CD14-positive monocyte (primary cell): ENCODE measurements at regions not wholly inside any gene's neighbourhood (a gene's known extent, or its start where the extent isn't known, plus 50 kb on each side); places are given as distances from the start of the nearest gene placed in this dataset.

Experiments used
- DNase-seq, 3 donors: peaks; one replicate each; pipeline ENCODE4 v3.0.0-alpha.2; 2011 to 2022
- H2AFZ ChIP-seq: 2 replicates; pipeline ENCODE4 v1.6.0; 2012; ENCODE audit warnings: mild to moderate bottlenecking, low read depth, low read length, inconsistent platforms; ENCODE audit not compliant: insufficient read depth, poor library complexity, severe bottlenecking
- H3K27ac ChIP-seq, 2 donors: 1 replicate in 1 of 2; 2 replicates in 1 of 2; pipeline ENCODE4 v1.5.1; 2012 to 2013; ENCODE audit warnings: low read length in 2 of 2, control low read depth in 1 of 2, inconsistent platforms in 1 of 2, low read depth in 1 of 2, mild to moderate bottlenecking in 1 of 2
- H3K27me3 ChIP-seq, 2 donors: one replicate each; pipeline versions ENCODE4 v1.6.0 to v1.6.1; 2011 to 2013; ENCODE audit warnings: low read length in 2 of 2; ENCODE audit not compliant: control insufficient read depth in 2 of 2, insufficient read depth in 2 of 2
- H3K36me3 ChIP-seq, 2 donors: replicated peaks in 1 of 2; 1 replicate in 1 of 2; 2 replicates in 1 of 2; pipeline versions ENCODE4 v1.5.1 to v1.6.1; 2012 to 2013; ENCODE audit warnings: low read length in 2 of 2, control low read depth in 1 of 2, inconsistent platforms in 1 of 2, mild to moderate bottlenecking in 1 of 2; ENCODE audit not compliant: insufficient read depth in 2 of 2, control insufficient read depth in 1 of 2
- H3K4me1 ChIP-seq, 2 donors: 1 replicate in 1 of 2; 2 replicates in 1 of 2; pipeline versions ENCODE4 v1.5.1 to v1.6.1; 2012 to 2013; ENCODE audit warnings: low read length in 2 of 2, control low read depth in 1 of 2, inconsistent platforms in 1 of 2, mild to moderate bottlenecking in 1 of 2, moderate library complexity in 1 of 2; ENCODE audit not compliant: insufficient read depth in 2 of 2, control insufficient read depth in 1 of 2
- H3K4me2 ChIP-seq: replicated peaks from 2 replicates; pipeline ENCODE3; 2012; ENCODE audit warnings: low read length, moderate library complexity, mild to moderate bottlenecking; ENCODE audit not compliant: poor library complexity, severe bottlenecking; ENCODE audit errors: extremely low read depth
- H3K4me3 ChIP-seq, 3 experiments: fragments of 200-600 bp in 1 of 3; sonication (generic) in 1 of 3; replicated peaks in 1 of 3; 1 replicate in 2 of 3; 2 replicates in 1 of 3; pipeline ENCODE4 v1.5.1; 2011 to 2013; ENCODE audit warnings: low read length in 3 of 3, mild to moderate bottlenecking in 3 of 3, control low read depth in 2 of 3, low read depth in 2 of 3, inconsistent platforms in 1 of 3, moderate library complexity in 1 of 3
- H3K79me2 ChIP-seq: 2 replicates; pipeline ENCODE4 v1.6.0; 2012; ENCODE audit warnings: mild to moderate bottlenecking, control low read depth, inconsistent platforms, low read length, moderate library complexity; ENCODE audit not compliant: insufficient read depth
- H3K9ac ChIP-seq: 2 replicates; pipeline ENCODE4 v1.6.0; 2017; ENCODE audit warnings: low read length, mild to moderate bottlenecking; ENCODE audit not compliant: insufficient read depth, poor library complexity, severe bottlenecking
- H3K9me3 ChIP-seq, 2 donors: replicated peaks in 1 of 2; 1 replicate in 1 of 2; 2 replicates in 1 of 2; pipeline versions ENCODE4 v1.5.1 to v1.6.1; 2012 to 2013; ENCODE audit warnings: low read length in 2 of 2, control low read depth in 1 of 2; ENCODE audit not compliant: control insufficient read depth in 1 of 2, insufficient read depth in 1 of 2
- H4K20me1 ChIP-seq: 2 replicates; pipeline ENCODE4 v1.6.0; 2012; ENCODE audit warnings: mild to moderate bottlenecking, low read length, control low read depth, moderate library complexity; ENCODE audit not compliant: insufficient read depth
- H3K27ac Mint-ChIP-seq, 7 donors: one replicate each; pipeline ENCODE4 v1.8.0; 2020; ENCODE audit warnings: mild to moderate bottlenecking in 7 of 7, mixed read lengths in 7 of 7, moderate library complexity in 6 of 7, inconsistent platforms in 2 of 7
- H3K27me3 Mint-ChIP-seq, 3 donors: one replicate each; pipeline ENCODE4 v1.8.0; 2021 to 2022; ENCODE audit warnings: low read depth in 3 of 3, mild to moderate bottlenecking in 3 of 3, mixed read lengths in 3 of 3, moderate library complexity in 3 of 3, inconsistent platforms in 1 of 3
- H3K36me3 Mint-ChIP-seq, 2 donors: one replicate each; pipeline ENCODE4 v1.8.0; 2020; ENCODE audit warnings: mixed read lengths in 2 of 2, inconsistent platforms in 1 of 2, mild to moderate bottlenecking in 1 of 2
- H3K4me1 Mint-ChIP-seq: one replicate; pipeline ENCODE4 v1.8.0; 2020; ENCODE audit warnings: mild to moderate bottlenecking, mixed read lengths
- H3K4me3 Mint-ChIP-seq, 2 donors: one replicate each; pipeline ENCODE4 v1.8.0; 2020; ENCODE audit warnings: mild to moderate bottlenecking in 2 of 2, mixed read lengths in 2 of 2, moderate library complexity in 1 of 2
- H3K9me3 Mint-ChIP-seq, 7 donors: one replicate each; pipeline ENCODE4 v1.8.0; 2020 to 2022; ENCODE audit warnings: mixed read lengths in 7 of 7, mild to moderate bottlenecking in 6 of 7, moderate library complexity in 6 of 7, inconsistent platforms in 2 of 7
- CTCF ChIP-seq: fragments of 200-600 bp; IDR thresholded peaks from one replicate; pipeline ENCODE4 v1.8.0; 2022; ENCODE audit warnings: antibody characterized with exemption, mild to moderate bottlenecking
- WGBS: methylation state at CpG from one replicate; pipeline ENCODE4 v1.1.5; 2013; ENCODE audit warnings: missing lambda C conversion rate; ENCODE audit not compliant: insufficient coverage; 5-methylcytosine and 5-hydroxymethylcytosine counted together
- intact Hi-C, 2 donors: fragments of 100-400 bp; cut with micrococcal nuclease; formaldehyde crosslinking; loops; one replicate each; pipeline versions ENCODE4 v1.15.0 to v1.15.1; 2023

GRCh38 chr2:13114391-13114790 lies 397.7 kb downstream of the TRIB2 start:
- Histone ChIP-seq H3K4me1 (no peaks in the 10 kb centered on the region), H3K4me3 (no peak overlapping the region), H3K4me2 (no peak overlapping the region), H4K20me1 (no peaks in the 10 kb centered on the region), H3K27me3 (no peaks in the 10 kb centered on the region), H3K9me3 (no peaks in the 10 kb centered on the region), H3K36me3 (no peaks in the 10 kb centered on the region), H3K27ac (no peak overlapping the region), H2AFZ (no peak overlapping the region), H3K9ac (no peak overlapping the region), H3K79me2 (no peaks in the 10 kb centered on the region)
- Mint-ChIP-seq H3K36me3 (no peaks in the 10 kb centered on the region), H3K9me3 (no peaks in the 10 kb centered on the region), H3K27me3 (peaks cover 0 to 2% (median 0%) of the 10 kb centered on the region in 3 donors), H3K4me3 (no peak overlapping the region), H3K4me1 (no peaks in the 10 kb centered on the region), H3K27ac (no peak overlapping the region)
- no peak for DNase-seq
- no peak for TF ChIP-seq CTCF
- WGBS, result 11% methylated on average over 1 of the region's 1 CpG
- intact Hi-C loops, result no loop called here

- H3K79me2 ChIP-seq, result no peaks in the 10 kb centered on the region
- H3K4me2 ChIP-seq, result no peak overlapping the region
- H3K36me3 ChIP-seq, result no peaks in the 10 kb centered on the region
- no peak overlapping the region for H2AFZ ChIP-seq
- Mint-ChIP-seq H3K27me3 (peaks cover 0 to 2% (median 0%) of the 10 kb centered on the region in 3 donors), H3K4me1 (no peaks in the 10 kb centered on the region), H3K4me3 (no peak overlapping the region), H3K9me3 (no peaks in the 10 kb centered on the region), H3K36me3 (no peaks in the 10 kb centered on the region), H3K27ac (no peak overlapping the region)
- no peaks in the 10 kb centered on the region for H3K27me3 ChIP-seq
- no peak overlapping the region for H3K9ac ChIP-seq
- no peak for TF ChIP-seq CTCF
- no peaks in the 10 kb centered on the region for H4K20me1 ChIP-seq
- H3K4me3 ChIP-seq, result no peak overlapping the region
- no CpG with 5 or more reads among the region's 1 CpG for WGBS
- no peak overlapping the region for H3K27ac ChIP-seq
- H3K9me3 ChIP-seq, result no peaks in the 10 kb centered on the region
- H3K4me1 ChIP-seq, result no peaks in the 10 kb centered on the region
- intact Hi-C loops, result no loop called here
- no peak for DNase-seq
Observed at GRCh38 chr2:13115643-13116042, 398.9 kb downstream of the TRIB2 start.
